ENCODE measurements at regions not wholly inside any gene's neighbourhood (a gene's known extent, or its start where the extent isn't known, plus 50 kb on each side); places are given as distances from the start of the nearest gene placed in this dataset.

GRCh38 chr1:170803711-170804110 is 131.6 kb upstream of the MROH9 start:
- Histone ChIP-seq H3K27me3 (ENCODE audit: insufficient read depth, low read length) (no peaks in the 10 kb centered on the region), H3K9me3 (ENCODE audit: insufficient read depth, low read depth, low read length) (no peaks in the 10 kb centered on the region), H3K9ac (ENCODE audit: low read length) (no peak overlapping the region), H2AFZ (ENCODE audit: low read depth, low read length) (no peak overlapping the region), H3K27ac (ENCODE audit: low read depth, low read length) (no peak overlapping the region), H3K4me3 (ENCODE audit: insufficient read depth, low read depth, low read length) (no peak overlapping the region), H4K20me1 (ENCODE audit: insufficient read depth, low read length) (no peaks in the 10 kb centered on the region), H3K36me3 (ENCODE audit: insufficient read depth, low read length) (no peaks in the 10 kb centered on the region), H3K4me1 (ENCODE audit: insufficient read depth, low read length) (peaks cover 5% of the 10 kb centered on the region), H3K79me2 (ENCODE audit: insufficient read depth, low read length) (no peaks in the 10 kb centered on the region), H3K4me2 (ENCODE audit: low read length) (no peak overlapping the region)
- TF ChIP-seq CTCF (IDR thresholded peaks at IDR 0.05; ENCODE audit: insufficient read depth, low read depth, low read length) (no peak), EZH2 (IDR thresholded peaks at IDR 0.05; ENCODE audit: insufficient read depth, low read length) (no peak)
- H3K9me3 Mint-ChIP-seq (ENCODE audit: unreplicated experiment) = no peaks in the 10 kb centered on the region
- H3K4me3 Mint-ChIP-seq (ENCODE audit: unreplicated experiment) = no peak overlapping the region
- DNase-seq (ENCODE audit: low read depth) (peak; percentile 9), FAIRE-seq (peak; percentile 23)
- H3K27ac Mint-ChIP-seq (ENCODE audit: unreplicated experiment) = no peak overlapping the region
- H3K36me3 Mint-ChIP-seq (ENCODE audit: low read depth, unreplicated experiment) = no peaks in the 10 kb centered on the region
- no peaks in the 10 kb centered on the region for H3K27me3 Mint-ChIP-seq (ENCODE audit: low read depth, unreplicated experiment)
- peaks cover 31% of the 10 kb centered on the region for H3K4me1 Mint-ChIP-seq (ENCODE audit: low read depth, unreplicated experiment)

- Histone ChIP-seq H4K20me1 (ENCODE audit: insufficient read depth, low read length) (no peaks in the 10 kb centered on the region), H3K79me2 (ENCODE audit: insufficient read depth, low read length) (no peaks in the 10 kb centered on the region), H3K9me3 (ENCODE audit: insufficient read depth, low read depth, low read length) (no peaks in the 10 kb centered on the region), H3K36me3 (ENCODE audit: insufficient read depth, low read length) (no peaks in the 10 kb centered on the region), H3K27me3 (ENCODE audit: insufficient read depth, low read length) (no peaks in the 10 kb centered on the region), H3K4me1 (ENCODE audit: insufficient read depth, low read length) (peaks cover 5% of the 10 kb centered on the region), H3K4me3 (ENCODE audit: insufficient read depth, low read depth, low read length) (no peak overlapping the region), H3K27ac (ENCODE audit: low read depth, low read length) (no peak overlapping the region), H3K9ac (ENCODE audit: low read length) (no peak overlapping the region), H2AFZ (ENCODE audit: low read depth, low read length) (no peak overlapping the region), H3K4me2 (ENCODE audit: low read length) (no peak overlapping the region)
- no peak overlapping the region for H3K4me3 Mint-ChIP-seq (ENCODE audit: unreplicated experiment)
- no peak for FAIRE-seq
- no peaks in the 10 kb centered on the region for H3K36me3 Mint-ChIP-seq (ENCODE audit: low read depth, unreplicated experiment)
- H3K27me3 Mint-ChIP-seq (ENCODE audit: low read depth, unreplicated experiment) = no peaks in the 10 kb centered on the region
- TF ChIP-seq EZH2 (IDR thresholded peaks at IDR 0.05; ENCODE audit: insufficient read depth, low read length) (no peak), CTCF (IDR thresholded peaks at IDR 0.05; ENCODE audit: insufficient read depth, low read depth, low read length) (no peak)
- peaks cover 31% of the 10 kb centered on the region for H3K4me1 Mint-ChIP-seq (ENCODE audit: low read depth, unreplicated experiment)
- no peak for DNase-seq (ENCODE audit: low read depth)
- H3K27ac Mint-ChIP-seq (ENCODE audit: unreplicated experiment) = no peak overlapping the region
- H3K9me3 Mint-ChIP-seq (ENCODE audit: unreplicated experiment) = no peaks in the 10 kb centered on the region
These were observed 130.9 kb upstream of the MROH9 start for GRCh38 chr1:170804419-170804818.

GRCh38 chr1:170804879-170805278 is 130.5 kb upstream of the MROH9 start:
- Histone ChIP-seq H4K20me1 (ENCODE audit: insufficient read depth, low read length) (no peaks in the 10 kb centered on the region), H3K27me3 (ENCODE audit: insufficient read depth, low read length) (no peaks in the 10 kb centered on the region), H3K79me2 (ENCODE audit: insufficient read depth, low read length) (no peaks in the 10 kb centered on the region), H3K9ac (ENCODE audit: low read length) (no peak overlapping the region), H3K4me3 (ENCODE audit: insufficient read depth, low read depth, low read length) (no peak overlapping the region), H3K9me3 (ENCODE audit: insufficient read depth, low read depth, low read length) (no peaks in the 10 kb centered on the region), H3K27ac (ENCODE audit: low read depth, low read length) (no peak overlapping the region), H2AFZ (ENCODE audit: low read depth, low read length) (no peak overlapping the region), H3K4me1 (ENCODE audit: insufficient read depth, low read length) (peaks cover 5% of the 10 kb centered on the region), H3K4me2 (ENCODE audit: low read length) (no peak overlapping the region), H3K36me3 (ENCODE audit: insufficient read depth, low read length) (no peaks in the 10 kb centered on the region)
- H3K4me3 Mint-ChIP-seq (ENCODE audit: unreplicated experiment) = no peak overlapping the region
- H3K36me3 Mint-ChIP-seq (ENCODE audit: low read depth, unreplicated experiment) = no peaks in the 10 kb centered on the region
- FAIRE-seq (no peak), DNase-seq (ENCODE audit: low read depth) (no peak)
- no peaks in the 10 kb centered on the region for H3K9me3 Mint-ChIP-seq (ENCODE audit: unreplicated experiment)
- H3K4me1 Mint-ChIP-seq (ENCODE audit: low read depth, unreplicated experiment) = peaks cover 31% of the 10 kb centered on the region
- H3K27me3 Mint-ChIP-seq (ENCODE audit: low read depth, unreplicated experiment) = no peaks in the 10 kb centered on the region
- H3K27ac Mint-ChIP-seq (ENCODE audit: unreplicated experiment) = no peak overlapping the region
- no peak for TF ChIP-seq EZH2 (IDR thresholded peaks at IDR 0.05; ENCODE audit: insufficient read depth, low read length)
- TF ChIP-seq CTCF (IDR thresholded peaks at IDR 0.05; ENCODE audit: insufficient read depth, low read depth, low read length) = no peak

Measured in astrocyte (in vitro differentiated cells and primary cell).